Smooth muscle cell of the brain vasculature (primary cell): ENCODE measurements at regions not wholly inside any gene's neighbourhood (a gene's known extent, or its start where the extent isn't known, plus 50 kb on each side); places are given as distances from the start of the nearest gene placed in this dataset.
"Not testable (repeated sequence)": the region's sequence is repeated elsewhere in the genome, so short reads cannot be mapped to it uniquely, and the experiment has no call there.

Experiments
- DNase-seq: peaks from one replicate; pipeline ENCODE4 v3.0.0-alpha.2; 2012; ENCODE audit warnings: low read depth, low spot score

DNA sequence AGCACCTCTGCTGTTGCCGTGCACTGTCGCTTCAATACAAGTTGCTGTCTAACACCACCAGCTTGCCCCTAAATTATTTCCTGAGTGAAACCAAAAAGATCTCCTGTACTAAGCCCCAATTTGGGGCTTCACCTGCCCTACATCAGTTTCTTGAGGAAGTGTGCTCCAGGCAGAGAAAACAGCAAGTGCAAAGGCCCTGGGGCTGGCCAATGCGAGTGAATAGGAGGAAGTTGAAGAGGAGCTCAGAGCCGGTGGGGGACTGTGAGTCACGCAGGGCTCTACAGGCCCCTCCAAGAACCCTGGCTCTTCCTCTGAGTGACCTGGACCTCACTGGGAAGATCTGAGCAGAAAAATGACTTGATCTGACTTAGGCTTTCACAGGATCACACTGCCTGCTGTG is 117.2 kb downstream of the IPO8 start:
- DNase-seq, result no peak

DNA sequence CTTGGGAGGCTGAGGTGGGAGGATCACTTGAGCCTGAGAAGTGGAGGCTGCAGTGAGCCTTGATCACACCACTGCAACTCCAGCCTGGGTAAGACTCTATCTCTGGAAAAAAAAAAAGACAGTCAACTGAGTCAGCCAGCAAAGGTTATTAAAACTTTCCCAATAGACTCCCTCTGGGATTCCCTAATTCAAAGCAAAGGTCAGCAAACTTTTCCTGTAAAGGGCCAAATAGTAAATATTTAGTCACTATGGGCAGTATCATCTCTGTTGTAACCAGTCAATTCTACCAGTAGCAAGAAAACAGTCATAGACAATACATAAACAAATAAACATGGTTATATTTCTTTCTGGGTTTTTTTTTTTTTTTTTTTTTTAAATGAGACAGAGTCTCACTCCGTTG is 122.5 kb downstream of the IPO8 start:
- no peak for DNase-seq

DNA sequence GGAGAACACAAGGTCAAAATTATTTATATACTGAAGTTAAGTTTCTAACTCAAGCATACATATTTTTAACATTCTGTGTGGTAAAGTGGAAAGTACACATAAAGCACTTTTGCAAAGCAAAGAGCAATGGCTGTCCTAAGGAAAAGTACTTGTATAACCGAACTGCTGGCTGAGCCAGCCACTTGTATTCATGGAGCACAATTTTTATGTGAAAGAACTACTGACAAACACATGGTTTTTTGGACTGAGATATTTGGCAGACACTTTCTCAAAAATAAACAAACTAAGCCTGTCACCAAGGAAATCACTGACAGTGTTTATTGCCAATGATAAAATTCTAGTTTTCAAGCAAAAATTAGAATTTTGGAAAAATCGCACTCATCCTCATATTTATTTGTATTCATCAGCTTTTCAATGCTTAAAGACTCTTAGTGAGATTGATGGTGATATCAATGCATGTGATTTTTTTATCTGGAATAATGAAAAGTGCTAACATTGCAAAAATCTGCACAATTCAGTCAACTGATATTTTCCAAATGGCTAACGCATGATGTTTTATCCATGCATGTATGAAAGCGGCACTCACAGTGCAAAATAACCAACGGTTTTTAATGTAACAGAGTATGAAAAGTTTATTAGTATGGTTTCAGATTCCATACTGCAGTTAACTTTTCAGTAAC is 125.3 kb downstream of the IPO8 start:
- no peak for DNase-seq

DNA sequence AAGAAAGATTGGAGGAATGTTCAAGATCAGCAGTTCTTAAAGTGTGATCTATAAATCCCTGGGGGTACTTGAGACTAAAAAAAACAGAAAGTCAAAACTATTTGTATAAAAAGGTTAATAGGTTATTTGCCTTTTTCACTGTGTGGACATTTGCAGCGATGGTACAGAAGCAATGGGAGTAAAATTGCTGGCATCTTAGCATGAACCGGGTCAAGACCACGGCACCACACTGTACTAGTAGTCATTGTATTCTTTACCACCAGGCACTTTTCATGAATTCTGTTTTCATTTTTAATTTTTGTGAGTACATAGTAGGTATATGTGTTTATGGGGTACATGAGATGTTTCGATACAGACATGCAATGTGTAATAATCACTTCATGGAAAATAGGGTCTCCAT is 126.2 kb downstream of the IPO8 start:
- no peak for DNase-seq

DNA sequence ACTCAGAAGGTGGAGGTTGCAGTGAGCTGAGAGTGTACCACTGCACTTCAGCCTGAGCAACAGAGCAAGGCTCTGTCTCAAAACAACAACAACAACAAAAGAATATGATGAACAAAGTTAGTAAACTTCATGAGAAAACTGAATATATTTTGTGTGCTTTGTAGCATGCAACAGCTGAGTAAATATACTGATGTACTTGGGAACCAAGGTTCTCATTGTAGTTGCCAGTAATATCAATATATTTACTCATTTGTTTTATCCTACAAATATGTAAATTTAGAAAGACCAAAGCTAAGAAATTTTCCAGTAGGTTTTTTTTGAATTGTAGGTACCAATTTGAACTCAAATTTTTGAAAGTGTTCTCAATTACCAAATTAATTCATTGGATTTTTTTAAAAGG is 127.2 kb downstream of the IPO8 start:
- DNase-seq, result no peak

DNA sequence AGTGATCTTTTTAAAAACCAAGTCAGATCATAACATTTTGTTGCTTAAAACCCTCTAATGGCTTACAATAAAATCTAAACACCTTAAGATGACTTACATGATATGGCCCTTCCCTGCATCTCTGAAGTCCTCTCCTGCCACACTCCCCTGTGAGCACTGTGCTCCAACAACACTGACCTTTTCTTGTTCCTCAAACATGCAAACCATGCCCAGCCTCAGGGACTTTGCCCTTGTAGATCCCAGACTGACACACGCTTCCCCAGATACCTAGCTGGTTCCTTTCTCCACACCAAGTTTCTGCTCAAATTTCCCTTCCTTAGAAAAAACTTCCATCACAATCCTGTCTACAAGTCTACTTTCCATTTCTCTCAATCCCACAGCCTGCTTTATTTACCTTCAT is 128.6 kb downstream of the IPO8 start:
- DNase-seq, result no peak

DNA sequence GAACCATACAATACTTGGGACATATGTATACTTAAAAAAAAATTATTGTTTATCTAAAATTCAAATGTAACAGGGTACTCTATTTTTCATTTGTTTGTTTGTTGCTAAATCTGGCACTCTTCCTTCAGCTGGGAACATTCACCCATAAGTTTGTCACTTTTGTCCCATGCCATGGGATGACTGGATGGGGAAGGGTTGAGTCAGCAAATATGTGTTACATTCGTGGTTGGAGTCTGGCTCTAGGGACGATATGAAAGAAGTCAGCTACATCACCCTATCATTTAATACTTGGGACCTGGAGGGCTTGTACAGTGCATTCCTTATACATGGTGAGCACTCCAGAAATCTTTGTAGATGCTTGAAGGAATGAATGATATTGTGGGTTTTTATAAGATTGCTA is 131.3 kb downstream of the IPO8 start:
- DNase-seq, result no peak

DNA sequence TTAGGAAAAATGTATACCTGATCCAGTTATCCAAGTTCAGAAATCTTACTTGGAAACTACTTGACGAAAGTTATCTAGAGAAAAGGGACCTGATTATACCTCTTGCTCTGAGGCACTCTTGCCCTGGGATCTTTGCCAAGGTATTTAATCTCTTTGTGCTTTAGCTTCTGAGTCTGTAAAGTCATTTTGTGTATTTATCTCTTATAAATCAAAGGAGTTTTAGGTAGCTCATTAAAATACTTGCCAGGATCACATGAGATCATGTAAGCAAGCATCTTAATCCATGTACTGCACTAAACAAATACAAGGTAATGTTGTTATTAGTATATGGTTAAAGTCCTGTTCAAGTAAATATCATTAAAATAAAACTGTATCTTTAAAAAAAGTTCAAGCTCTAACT is 147.5 kb downstream of the IPO8 start:
- DNase-seq, result no peak

DNA sequence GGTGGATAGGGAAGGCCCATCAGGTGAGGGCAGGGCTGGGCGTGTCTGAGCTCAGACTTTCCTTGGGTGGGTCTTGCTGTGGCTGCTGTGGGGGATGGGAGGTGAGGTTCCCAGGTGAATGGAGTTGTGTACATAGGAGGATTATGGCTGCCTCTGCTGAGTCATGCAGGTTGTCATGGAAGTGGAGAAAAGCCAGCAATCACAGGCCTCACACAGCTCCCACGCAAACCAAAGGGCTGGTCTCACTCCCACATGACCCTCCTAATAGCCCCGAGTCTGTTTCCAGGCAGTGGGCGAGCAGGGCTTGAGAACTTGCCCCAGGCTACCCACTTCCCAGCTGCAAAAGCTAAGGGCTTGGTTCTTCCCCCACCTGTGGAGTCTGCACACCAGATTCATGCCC is 149.5 kb downstream of the IPO8 start:
- no peak for DNase-seq

DNA sequence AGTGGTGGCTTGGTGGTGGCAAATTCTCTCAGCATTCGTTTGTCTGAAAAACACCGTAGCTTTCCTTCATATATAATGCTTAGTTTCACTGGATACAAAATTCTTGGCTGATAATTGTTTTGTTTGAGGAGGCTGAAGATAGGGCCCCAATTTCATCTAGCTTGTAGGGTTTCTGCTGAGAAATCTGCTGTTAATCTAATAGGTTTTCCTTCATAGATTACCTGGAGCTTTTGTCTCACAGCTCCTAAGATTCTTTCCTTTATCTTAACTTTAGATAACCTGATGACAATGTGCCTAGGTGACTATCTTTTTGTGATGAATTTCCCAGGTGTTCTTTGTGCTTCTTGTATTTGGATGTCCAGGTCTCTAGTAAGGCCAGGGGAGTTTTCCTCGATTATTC is 151.0 kb downstream of the IPO8 start:
- not testable (repeated sequence) for DNase-seq

DNA sequence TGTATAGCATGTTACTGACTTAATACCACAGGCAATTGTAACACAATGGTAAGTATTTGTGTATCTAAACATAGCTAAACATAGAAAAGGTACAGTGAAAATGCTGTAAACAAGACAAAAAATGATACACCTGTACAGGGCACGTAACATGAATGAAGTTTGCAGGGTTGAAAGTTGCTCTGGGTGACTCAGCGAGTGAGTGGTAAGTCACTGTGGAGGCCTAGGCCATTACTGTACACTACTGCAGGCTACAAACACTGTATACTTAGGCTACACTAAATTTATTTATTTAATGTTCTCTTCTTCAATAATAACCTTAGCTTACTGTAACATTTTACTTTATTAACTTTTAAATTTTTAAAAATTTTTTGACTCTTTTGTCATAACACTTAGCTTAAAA is 158.4 kb downstream of the IPO8 start:
- no peak for DNase-seq

DNA sequence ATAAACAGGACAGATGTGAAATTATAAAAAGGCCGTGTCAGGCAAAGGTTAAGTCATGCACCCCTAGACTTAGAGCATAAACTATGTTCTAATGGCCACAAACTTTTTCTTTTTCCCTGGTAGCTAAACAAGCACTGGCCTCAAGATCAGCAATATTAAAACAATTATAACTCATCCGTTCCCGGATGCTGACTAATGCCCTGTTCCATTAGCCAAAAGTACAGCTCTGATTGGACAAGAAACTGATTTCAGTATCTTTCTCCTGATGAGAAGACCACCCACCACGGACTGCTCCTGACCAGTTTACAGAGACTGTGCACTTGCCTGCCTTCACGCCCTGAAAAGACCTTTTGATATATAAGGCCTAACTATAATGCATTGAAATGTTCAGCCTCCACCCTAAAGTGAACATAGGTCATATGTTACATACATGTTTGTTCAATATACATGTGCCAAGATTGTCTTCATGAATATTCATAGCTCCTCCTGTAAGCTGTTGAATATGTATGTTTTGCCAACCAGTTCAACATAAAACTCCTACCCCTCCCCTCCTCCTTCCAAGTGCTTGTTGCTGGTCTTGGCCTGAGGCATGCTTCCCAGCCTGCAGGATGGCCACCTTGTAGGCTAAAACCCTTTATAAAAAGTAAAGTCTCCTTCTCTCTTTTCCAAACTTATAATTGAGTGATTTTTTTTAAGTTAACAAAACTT is 162.0 kb downstream of the IPO8 start:
- no peak for DNase-seq

DNA sequence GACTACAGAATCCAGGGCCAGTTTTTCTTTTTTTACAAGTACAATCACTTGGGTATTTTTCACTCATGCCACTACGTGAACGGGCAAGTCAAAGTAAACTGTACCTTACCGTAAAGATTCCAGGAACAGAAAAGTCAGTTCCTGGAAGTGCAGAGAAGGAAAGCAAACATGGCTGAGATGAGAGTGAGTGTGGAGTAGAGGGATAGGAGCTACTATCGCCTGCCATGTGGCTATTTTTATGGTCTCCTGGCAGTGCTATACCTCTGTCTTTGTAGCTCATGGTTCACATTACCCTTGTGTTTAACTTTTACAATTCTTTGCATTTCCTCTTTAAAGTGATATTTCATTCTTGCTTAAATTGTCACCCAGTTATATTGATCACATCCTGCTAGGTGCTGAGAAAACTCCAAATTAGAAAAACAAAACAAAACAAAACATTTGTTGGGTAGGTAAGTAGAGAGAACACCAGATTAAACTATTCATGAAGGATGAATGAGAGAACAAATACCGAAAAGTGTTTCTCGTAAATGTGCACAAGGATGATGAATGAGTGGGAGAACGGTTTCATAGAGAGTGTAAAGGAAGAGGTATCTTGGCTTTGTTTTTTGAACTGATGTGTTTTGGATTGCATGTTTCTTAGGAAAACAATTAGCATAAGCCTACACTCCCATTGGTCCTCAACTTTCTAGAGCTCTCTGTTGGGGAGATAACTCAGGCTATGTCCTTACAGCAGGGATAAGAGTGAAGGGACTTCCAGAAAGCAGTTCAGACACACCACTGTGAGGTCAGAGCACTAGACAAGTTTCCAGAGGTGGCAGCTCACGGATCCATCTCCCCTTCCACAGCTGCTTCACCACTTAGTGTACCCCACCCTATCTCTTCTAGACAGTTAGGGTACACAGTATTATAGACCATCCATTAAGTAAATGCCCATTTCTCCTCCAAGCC is 163.7 kb downstream of the IPO8 start:
- DNase-seq, result no peak

DNA sequence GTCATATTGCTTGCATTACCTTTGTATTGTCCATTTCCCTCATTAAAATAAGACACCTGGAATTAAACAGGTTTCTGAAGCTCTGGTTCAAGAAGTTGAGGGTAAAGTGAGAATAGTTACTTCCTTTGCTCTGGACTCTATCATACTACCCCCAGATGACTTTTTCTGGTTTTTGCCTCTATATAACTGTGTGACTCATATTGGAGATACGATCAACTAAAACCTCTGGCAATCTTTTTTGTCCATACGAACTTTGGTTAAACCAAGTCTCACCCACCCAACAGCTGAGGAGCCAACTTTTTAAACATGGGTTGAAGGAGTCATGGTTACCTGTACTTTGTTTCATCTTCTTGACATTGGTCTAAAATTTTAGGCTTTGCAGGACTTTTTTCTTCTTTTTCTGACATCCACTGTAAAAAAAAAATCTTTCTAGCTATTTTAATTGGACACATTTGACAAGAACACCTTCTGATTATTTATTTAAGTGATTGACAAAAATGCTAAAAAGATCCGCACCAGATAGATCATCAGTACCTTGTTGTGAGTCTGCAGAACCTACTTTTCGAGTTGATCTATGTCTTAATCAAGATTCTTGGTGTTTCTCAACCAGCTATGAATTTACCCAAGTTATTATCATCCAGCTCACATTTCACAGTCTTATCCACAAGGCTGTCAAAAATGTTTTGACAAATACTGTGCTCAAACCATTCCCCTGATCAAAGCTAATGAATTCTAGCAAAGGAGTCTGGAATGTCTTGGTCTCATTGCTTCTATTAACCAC is 166.0 kb downstream of the IPO8 start:
- no peak for DNase-seq

DNA sequence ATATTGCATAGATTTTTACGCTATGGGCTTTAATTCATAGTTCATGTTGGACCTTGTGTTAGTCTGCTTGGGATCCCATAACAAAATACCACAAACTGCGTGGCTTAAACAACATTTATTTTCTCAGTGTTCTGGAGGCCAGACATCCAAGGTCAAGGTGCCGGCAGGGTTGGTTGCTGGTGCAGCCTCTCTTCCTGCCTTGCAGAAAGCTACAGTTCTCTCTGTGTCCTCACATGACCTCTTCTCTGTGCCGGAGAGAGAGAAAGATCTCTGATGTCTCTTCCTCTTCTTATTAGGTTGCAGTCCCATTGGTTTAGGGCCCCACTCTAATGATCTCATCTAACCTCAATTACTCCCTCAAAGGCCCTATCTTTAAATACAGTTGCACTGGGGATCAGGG is 170.5 kb downstream of the IPO8 start:
- no peak for DNase-seq

DNA sequence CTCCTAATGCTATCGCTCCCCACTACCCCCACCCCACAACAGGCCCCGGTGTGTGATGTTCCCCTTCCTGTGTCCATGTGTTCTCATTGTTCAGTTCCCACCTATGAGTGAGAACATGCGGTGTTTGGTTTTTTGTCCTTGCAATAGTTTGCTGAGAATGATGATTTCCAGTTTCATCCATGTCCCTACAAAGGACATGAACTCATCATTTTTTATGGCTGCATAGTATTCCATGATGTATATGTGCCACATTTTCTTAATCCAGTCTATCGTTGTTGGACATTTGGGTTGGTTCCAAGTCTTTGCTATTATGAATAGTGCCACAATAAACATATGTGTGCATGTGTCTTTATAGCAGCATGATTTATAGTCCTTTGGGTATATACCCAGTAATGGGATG is 175.4 kb downstream of the IPO8 start:
- not testable (repeated sequence) for DNase-seq

DNA sequence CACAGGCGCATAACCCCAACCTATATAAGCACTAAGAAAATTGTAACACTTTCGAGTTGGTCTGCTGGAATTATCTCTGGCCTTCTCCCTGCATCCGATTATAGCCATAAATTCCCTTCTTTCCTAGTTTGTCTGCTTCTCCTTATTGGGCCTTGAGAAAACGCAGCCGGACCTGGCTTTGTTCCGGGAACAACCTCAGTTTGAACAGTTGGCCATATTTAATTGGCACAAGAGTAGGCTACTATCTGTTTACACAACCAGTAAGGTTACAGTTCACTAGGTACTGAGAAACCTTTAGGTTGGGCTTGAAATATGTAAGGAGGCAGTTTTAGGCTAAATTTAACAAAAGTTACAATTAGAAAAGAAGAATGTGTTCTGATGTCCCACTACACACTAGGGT is 176.1 kb downstream of the IPO8 start:
- DNase-seq, result no peak

DNA sequence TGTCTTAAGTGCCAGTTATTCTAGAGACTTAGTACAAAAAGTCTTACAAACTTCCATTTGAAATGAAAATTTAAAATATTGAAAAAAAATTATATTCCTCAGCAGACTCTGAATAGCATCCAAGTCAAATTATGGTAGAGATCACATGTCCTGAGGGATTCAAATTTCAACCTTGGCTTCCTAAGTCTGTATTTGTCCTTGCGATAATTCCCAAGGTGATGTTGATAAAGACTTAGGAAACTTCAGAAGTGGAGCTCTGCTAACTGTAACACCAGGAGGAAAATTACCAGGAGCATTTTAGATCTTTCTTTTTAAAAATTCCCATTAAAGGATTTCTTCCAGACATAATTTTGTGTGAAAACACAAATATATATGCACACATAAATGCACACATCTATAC is 178.3 kb downstream of the IPO8 start:
- DNase-seq, result no peak

DNA sequence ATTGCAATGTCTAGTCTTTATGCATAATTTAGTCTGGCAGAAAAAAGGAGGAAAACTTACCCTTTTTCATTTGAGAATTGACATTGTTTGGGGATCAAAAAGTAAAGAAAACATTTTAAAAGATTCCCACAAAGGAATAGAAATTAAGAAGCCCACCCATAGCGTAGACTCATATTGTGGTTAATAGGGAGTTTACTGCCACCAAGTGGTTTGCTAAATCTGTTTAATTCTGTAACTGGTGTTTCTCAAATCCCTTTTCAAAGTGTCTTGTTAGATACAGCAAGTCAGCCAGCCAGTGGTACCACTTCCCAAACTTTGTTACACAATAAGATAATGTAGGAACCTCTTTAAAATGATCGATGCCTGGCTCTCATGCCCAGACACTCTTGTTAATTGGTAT is 180.3 kb downstream of the IPO8 start:
- DNase-seq, result peak; percentile 9

DNA sequence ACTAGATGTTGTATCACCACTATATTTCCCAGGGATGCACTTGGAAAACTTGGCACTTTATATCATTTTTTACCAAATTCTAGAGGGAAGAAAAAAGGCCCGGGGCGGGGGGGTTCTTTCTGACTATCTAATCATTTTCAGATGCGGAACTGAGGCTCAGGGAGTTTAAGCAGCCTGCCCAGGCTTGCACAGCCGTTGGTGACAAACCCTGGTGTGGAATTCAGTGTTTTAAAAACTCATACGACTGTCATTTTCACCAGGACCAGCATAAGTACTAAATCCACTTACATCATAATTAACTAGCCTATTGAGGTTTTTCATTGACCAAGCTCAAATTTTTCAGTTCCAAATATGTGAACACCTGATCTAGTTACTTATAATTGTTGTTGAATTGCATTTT is 181.0 kb downstream of the IPO8 start:
- DNase-seq, result no peak

DNA sequence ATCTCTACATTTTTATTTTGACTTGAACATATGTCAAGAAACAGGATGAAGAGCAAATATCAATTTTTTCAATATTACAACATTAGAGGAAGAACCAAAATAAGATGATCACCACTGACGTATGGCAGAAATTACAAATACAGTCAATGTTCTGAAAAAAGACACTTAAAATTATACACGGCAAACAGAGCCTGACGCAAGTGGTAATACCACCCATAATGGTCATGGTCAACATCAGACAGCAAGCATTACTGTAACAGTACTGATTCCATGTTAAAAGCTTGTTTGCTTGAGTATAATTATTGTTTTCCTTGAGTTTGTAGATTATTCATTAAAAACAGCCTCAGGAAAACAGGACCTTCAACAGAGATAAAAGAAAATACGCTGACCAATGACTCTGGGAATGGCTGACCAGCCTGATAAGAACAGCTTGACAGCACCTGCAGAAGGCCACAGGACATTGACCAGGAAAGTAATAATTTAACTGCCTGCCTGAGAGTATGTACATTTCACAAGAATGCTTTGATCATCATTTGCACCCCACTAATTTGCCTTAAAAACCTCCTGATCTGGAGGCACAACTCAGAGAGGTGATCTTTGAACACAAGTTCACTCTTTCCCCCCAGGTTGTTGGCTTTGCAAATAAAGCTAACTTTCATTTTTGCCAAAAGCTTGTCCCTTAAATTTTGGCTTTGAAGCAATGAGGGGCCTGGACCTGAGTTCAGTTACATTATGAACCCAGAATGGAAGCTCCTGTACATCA is 187.3 kb downstream of the IPO8 start:
- DNase-seq, result no peak
